CD4-positive, alpha-beta T cell (primary cell): ENCODE measurements at regions not wholly inside any gene's neighbourhood (a gene's known extent, or its start where the extent isn't known, plus 50 kb on each side); places are given as distances from the start of the nearest gene placed in this dataset.

Experiments
- ATAC-seq: fragments of 200-7000 bp; cut with Tn5 transposase; one replicate; pipeline ENCODE4 v1.10.0; 2022; ENCODE audit warnings: mild to moderate bottlenecking; ENCODE audit not compliant: poor library complexity
- CTCF ChIA-PET: fragments of 350-600 bp; sonication (Branson Sonifier 250); formaldehyde crosslinking; loops from one replicate; lab custom pipeline; 2021; ENCODE audit warnings: antibody characterized with exemption, inconsistent platforms; lab: Charles Lee
- POLR2A ChIA-PET: fragments of 350-600 bp; sonication (Branson Sonifier 250); formaldehyde crosslinking; loops from one replicate; lab custom pipeline; 2021; ENCODE audit warnings: antibody characterized with exemption, inconsistent platforms; lab: Charles Lee
- DNase-seq, 14 experiments: peaks; one replicate each; pipeline ENCODE4 v3.0.0-alpha.2; 2013 to 2020; ENCODE audit warnings: mixed read lengths in 2 of 14
- H3K27ac ChIP-seq, 2 donors: one replicate each; pipeline versions ENCODE4 v1.5.1 to v1.7.0; 2013; ENCODE audit warnings: low read length in 2 of 2, low read depth in 1 of 2, mild to moderate bottlenecking in 1 of 2
- H3K27me3 ChIP-seq, 2 experiments: 1 replicate in 1 of 2; 2 replicates in 1 of 2; pipeline versions ENCODE4 v1.6.1 to v1.7.0; 2013; ENCODE audit warnings: low read length in 2 of 2, control low read depth in 1 of 2, mild to moderate bottlenecking in 1 of 2, moderate library complexity in 1 of 2; ENCODE audit not compliant: insufficient read depth in 2 of 2, control insufficient read depth in 1 of 2
- H3K36me3 ChIP-seq: one replicate; pipeline ENCODE4 v1.6.1; 2013; ENCODE audit warnings: low read length, control low read depth; ENCODE audit not compliant: insufficient read depth
- H3K4me1 ChIP-seq: one replicate; pipeline ENCODE4 v1.6.1; 2013; ENCODE audit warnings: low read length, control low read depth; ENCODE audit not compliant: insufficient read depth
- H3K4me3 ChIP-seq: one replicate; pipeline ENCODE4 v1.5.1; 2013; ENCODE audit warnings: mild to moderate bottlenecking, low read length, moderate library complexity
- H3K9me3 ChIP-seq, 2 experiments: 1 replicate in 1 of 2; 2 replicates in 1 of 2; pipeline versions ENCODE4 v1.6.1 to v1.7.0; 2013; ENCODE audit warnings: low read length in 2 of 2, mild to moderate bottlenecking in 2 of 2, control low read depth in 1 of 2, moderate library complexity in 1 of 2; ENCODE audit not compliant: control insufficient read depth in 1 of 2, insufficient read depth in 1 of 2
- H3K27ac Mint-ChIP-seq: one replicate; pipeline ENCODE4 v1.8.0; 2020; ENCODE audit warnings: mixed read lengths
- H3K27me3 Mint-ChIP-seq: one replicate; pipeline ENCODE4 v1.8.0; 2021; ENCODE audit warnings: mixed read lengths
- H3K36me3 Mint-ChIP-seq: one replicate; pipeline ENCODE4 v1.8.0; 2021; ENCODE audit warnings: low read depth, mixed read lengths
- H3K4me1 Mint-ChIP-seq: one replicate; pipeline ENCODE4 v1.8.0; 2021; ENCODE audit warnings: low read depth, mixed read lengths
- H3K4me3 Mint-ChIP-seq: one replicate; pipeline ENCODE4 v1.8.0; 2020; ENCODE audit warnings: mild to moderate bottlenecking, mixed read lengths
- H3K9me3 Mint-ChIP-seq: one replicate; pipeline ENCODE4 v1.8.0; 2020; ENCODE audit warnings: mixed read lengths
- CTCF ChIP-seq: fragments of 200-600 bp; IDR thresholded peaks from one replicate; pipeline ENCODE4 v1.8.0; 2022; ENCODE audit warnings: antibody characterized with exemption, mild to moderate bottlenecking
- intact Hi-C, 2 experiments: fragments of 100-400 bp; cut with DNase I in 1 of 2; cut with micrococcal nuclease in 1 of 2; formaldehyde crosslinking; loops; one replicate each; pipeline versions ENCODE4 v1.15.1 to v1.9.0; 2023 to 2025; cut with DNase I, micrococcal nuclease

- TF ChIP-seq CTCF, result no peak
- H3K36me3 ChIP-seq, result no peaks in the 10 kb centered on the region
- no peak overlapping the region for H3K4me3 ChIP-seq
- H3K9me3 Mint-ChIP-seq, result no peaks in the 10 kb centered on the region
- no peaks in the 10 kb centered on the region for H3K27me3 ChIP-seq
- peaks cover 5% of the 10 kb centered on the region for H3K4me1 Mint-ChIP-seq
- H3K27me3 Mint-ChIP-seq, result no peaks in the 10 kb centered on the region
- CTCF ChIA-PET, result no interaction called here
- no peak for ATAC-seq
- no peaks in the 10 kb centered on the region for H3K36me3 Mint-ChIP-seq
- intact Hi-C loops, result no loop called here
- no peak for DNase-seq
- H3K9me3 ChIP-seq, result no peaks in the 10 kb centered on the region
- no peak overlapping the region for H3K27ac ChIP-seq
- H3K27ac Mint-ChIP-seq, result no peak overlapping the region
- no peak overlapping the region for H3K4me3 Mint-ChIP-seq
- no peaks in the 10 kb centered on the region for H3K4me1 ChIP-seq
- POLR2A ChIA-PET, result no interaction called here
Measured at GRCh38 chr2:8259106-8259840, 422.6 kb upstream of the ID2 start.

- H3K27ac Mint-ChIP-seq, result no peak overlapping the region
- intact Hi-C loops, result no loop called here
- no peaks in the 10 kb centered on the region for H3K36me3 Mint-ChIP-seq
- POLR2A ChIA-PET, result no interaction called here
- H3K27me3 ChIP-seq, result no peaks in the 10 kb centered on the region
- H3K27ac ChIP-seq, result no peak overlapping the region
- no peaks in the 10 kb centered on the region for H3K4me1 ChIP-seq
- H3K27me3 Mint-ChIP-seq, result no peaks in the 10 kb centered on the region
- H3K36me3 ChIP-seq, result no peaks in the 10 kb centered on the region
- no peaks in the 10 kb centered on the region for H3K4me1 Mint-ChIP-seq
- no peak for DNase-seq
- H3K9me3 ChIP-seq, result no peaks in the 10 kb centered on the region
- no peak overlapping the region for H3K4me3 ChIP-seq
- CTCF ChIA-PET, result no interaction called here
- TF ChIP-seq CTCF, result no peak
- ATAC-seq, result no peak
- no peak overlapping the region for H3K4me3 Mint-ChIP-seq
- no peaks in the 10 kb centered on the region for H3K9me3 Mint-ChIP-seq
Measured at GRCh38 chr2:8259841-8260178, 422.0 kb upstream of the ID2 start.

- H3K27ac Mint-ChIP-seq, result no peak overlapping the region
- H3K4me3 Mint-ChIP-seq, result no peak overlapping the region
- no peaks in the 10 kb centered on the region for H3K27me3 ChIP-seq
- no peak overlapping the region for H3K4me3 ChIP-seq
- DNase-seq (no peak), ATAC-seq (no peak)
- no peak overlapping the region for H3K27ac ChIP-seq
- no peaks in the 10 kb centered on the region for H3K36me3 ChIP-seq
- H3K4me1 Mint-ChIP-seq, result no peaks in the 10 kb centered on the region
- intact Hi-C loops, result no loop called here
- no peak for TF ChIP-seq CTCF
- POLR2A ChIA-PET, result no interaction called here
- H3K4me1 ChIP-seq, result no peaks in the 10 kb centered on the region
- no peaks in the 10 kb centered on the region for H3K27me3 Mint-ChIP-seq
- CTCF ChIA-PET, result no interaction called here
- no peaks in the 10 kb centered on the region for H3K9me3 ChIP-seq
- no peaks in the 10 kb centered on the region for H3K9me3 Mint-ChIP-seq
- no peaks in the 10 kb centered on the region for H3K36me3 Mint-ChIP-seq
Measured at GRCh38 chr2:8260213-8260612, 421.6 kb upstream of the ID2 start.
